ENCODE measurements at regions not wholly inside any gene's neighbourhood (a gene's known extent, or its start where the extent isn't known, plus 50 kb on each side); places are given as distances from the start of the nearest gene placed in this dataset.

DNA sequence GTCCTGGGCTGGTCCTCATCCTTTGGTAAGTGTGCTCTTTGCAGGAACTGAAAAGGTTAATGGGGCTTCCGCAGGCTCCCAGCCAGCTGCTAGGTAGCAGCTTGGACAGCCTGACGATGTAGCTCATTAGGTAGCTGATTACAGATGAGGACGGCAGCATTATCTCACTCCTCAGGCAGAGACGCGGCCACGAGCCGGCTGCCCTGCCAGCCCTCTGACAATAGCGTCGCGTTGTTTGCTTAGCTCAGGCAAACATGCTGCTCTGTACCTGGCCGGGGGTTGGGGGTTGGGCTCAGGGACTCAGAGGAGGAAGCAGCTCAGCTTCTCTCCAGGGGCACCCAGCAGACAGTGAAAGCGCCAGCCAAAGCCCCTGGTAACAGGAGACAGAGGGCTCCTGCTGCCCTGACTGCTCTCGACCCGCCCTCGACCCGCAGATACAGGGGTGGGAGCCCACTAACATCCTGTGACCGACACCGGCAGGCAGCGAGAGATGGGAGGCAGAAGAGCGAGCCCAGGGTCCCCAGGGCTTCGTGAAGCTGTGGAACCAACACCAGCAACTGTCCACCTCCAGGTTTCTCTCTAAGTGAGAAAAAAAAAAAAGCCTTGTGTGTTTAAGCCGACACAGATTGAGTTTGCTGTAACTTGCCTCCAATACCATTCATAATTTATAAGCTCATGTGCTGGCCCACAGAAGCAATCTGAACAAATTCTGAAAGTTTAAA, 53.4 kb upstream of the DLK1 start:
- H3K4me3 ChIP-seq (ENCODE audit: low read depth, low read length): no peak overlapping the region
- TF ChIP-seq, protein P1, sequence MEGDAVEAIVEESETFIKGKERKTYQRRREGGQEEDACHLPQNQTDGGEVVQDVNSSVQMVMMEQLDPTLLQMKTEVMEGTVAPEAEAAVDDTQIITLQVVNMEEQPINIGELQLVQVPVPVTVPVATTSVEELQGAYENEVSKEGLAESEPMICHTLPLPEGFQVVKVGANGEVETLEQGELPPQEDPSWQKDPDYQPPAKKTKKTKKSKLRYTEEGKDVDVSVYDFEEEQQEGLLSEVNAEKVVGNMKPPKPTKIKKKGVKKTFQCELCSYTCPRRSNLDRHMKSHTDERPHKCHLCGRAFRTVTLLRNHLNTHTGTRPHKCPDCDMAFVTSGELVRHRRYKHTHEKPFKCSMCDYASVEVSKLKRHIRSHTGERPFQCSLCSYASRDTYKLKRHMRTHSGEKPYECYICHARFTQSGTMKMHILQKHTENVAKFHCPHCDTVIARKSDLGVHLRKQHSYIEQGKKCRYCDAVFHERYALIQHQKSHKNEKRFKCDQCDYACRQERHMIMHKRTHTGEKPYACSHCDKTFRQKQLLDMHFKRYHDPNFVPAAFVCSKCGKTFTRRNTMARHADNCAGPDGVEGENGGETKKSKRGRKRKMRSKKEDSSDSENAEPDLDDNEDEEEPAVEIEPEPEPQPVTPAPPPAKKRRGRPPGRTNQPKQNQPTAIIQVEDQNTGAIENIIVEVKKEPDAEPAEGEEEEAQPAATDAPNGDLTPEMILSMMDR (IDR thresholded peaks at IDR 0.05; ENCODE audit: insufficient read depth, low read length): no peak
- no peak for DNase-seq (ENCODE audit: low read depth)

DNA sequence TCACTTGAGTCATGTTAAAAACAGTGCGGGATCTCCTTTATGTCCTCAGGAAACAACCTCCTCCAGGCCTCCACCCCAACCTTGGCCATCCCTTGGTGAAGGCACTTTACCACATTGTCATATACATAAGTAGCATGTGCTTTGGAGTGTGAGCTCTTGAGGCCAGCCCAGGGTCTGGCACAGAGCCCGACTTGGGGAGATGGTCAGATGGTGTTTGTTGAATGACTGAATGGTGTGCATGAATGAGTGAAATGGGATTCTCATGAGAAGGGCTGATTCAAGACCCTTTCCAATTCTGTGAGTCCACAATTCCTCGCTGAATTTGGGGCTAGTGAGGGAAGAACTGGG, 52.9 kb upstream of the DLK1 start:
- TF ChIP-seq, protein P1 (IDR thresholded peaks at IDR 0.05; ENCODE audit: insufficient read depth, low read length): no peak
- no peak for DNase-seq (ENCODE audit: low read depth)
- no peak overlapping the region for H3K4me3 ChIP-seq (ENCODE audit: low read depth, low read length)

DNA sequence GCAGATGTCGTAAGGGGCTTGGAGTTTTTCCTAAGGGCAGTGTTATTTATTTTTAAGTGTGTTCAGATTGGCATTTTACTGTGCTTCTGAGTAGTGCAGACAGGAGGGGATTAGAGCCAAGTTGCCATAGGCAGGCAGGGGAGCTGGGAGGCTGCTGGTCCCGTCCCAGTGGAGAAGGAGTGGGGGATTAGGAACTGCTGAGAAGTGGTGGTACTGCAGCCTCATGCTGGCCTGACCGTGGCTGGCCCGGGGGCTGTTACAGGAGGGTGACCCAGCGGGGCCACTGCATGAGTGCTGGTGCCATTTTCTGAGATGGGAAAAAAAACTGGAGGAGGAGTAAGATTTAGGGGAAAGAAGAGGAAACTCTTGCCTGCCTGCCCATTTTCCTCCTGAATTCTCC, 52.3 kb upstream of the DLK1 start:
- TF ChIP-seq, protein P1 (IDR thresholded peaks at IDR 0.05; ENCODE audit: insufficient read depth, low read length): no peak

DNA sequence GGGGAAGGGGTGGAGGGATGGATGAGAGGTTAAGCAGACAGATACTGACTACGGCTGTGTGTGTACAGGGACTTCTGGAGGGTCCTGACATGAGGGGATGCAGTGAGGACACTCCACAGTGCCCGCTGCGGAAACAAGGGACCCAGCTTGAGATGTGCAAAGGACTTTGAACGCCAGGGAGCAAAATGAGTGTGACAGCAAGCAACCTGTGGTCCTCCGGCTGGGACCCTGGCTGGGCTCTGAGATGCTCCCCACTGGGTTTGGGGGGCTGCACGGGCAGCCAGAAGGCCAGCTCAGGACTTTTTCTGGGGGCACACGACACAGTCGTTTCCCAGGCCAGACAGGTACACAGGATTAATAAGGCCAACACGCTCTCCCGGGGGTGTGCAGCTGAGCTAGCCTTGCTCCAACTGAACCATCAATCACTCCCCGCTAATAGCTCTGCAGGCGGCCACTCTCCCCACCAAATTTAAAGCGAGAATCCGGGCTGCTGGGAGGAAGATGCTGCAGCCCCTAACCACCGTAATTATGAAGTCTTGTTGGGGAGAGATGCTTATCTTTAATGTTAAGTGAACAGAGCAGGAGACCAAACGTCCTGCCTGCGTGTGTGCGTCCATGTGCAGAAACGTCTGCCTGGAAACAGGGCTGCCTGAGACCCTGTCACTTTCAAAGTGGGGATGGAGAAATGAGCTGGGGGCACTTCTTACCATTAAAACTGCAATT, 51.6 kb upstream of the DLK1 start:
- no peak for DNase-seq (ENCODE audit: low read depth)
- H3K4me3 ChIP-seq (ENCODE audit: low read depth, low read length): no peak overlapping the region
- TF ChIP-seq, protein P1 (IDR thresholded peaks at IDR 0.05; ENCODE audit: insufficient read depth, low read length): no peak

More for the DNA sequence above, 52.3 kb upstream of the DLK1 start:
- no peak overlapping the region for H3K4me3 ChIP-seq (ENCODE audit: low read depth, low read length)
- no peak for DNase-seq (ENCODE audit: low read depth)

DNA sequence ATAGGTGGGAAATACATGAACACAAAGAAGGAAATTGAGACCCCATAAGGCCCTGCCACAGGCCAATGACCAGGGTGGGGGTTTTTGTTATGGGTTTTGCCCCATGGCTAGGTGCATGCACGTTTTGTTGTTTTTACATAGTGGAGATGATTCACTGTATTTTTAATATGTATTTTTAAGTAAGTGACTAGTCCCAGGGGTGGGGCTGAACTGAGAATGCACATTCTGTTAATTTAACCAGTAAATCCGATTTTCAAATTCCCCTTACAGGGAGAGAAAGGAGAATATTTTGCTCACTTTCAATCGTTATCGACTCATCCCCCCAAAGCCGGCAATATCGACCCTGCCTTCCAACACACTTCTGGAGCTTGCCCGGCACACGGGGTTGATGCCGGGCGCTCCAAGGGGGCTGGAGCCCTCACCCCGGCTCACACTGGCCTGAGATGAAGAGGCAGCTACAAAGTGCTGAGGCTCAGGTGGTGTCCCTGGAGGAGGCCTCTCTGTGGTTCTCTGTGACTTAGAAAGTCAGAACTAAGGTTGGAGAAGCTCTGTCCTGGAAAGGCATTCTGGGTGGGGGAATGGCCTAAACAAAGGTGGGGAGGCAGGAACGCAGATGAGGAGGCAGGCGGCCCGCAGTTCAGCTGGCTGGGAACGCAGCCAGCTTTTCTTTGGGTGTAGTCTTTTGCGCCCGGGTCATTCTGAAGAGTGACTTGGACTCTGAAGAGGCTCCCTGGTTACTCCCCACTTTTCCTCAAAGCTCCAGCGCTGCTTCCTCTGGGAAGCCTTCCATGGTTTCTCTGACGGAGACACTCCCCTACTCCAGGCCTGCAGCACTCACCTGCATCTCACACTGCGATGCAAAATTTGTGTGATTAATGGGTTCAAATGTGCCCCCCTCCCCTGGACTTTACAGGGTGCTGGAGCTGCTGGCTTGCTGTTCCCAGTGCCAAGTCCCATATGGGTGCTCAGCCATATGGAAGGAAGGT, 50.7 kb upstream of the DLK1 start:
- H3K4me3 ChIP-seq (ENCODE audit: low read depth, low read length): no peak overlapping the region
- TF ChIP-seq, protein P1 (IDR thresholded peaks at IDR 0.05; ENCODE audit: insufficient read depth, low read length): no peak
- peak; percentile 16 for DNase-seq (ENCODE audit: low read depth)

Measured in fibroblast of the aortic adventitia (primary cell).